Lower leg skin (tissue), 4 donors: ENCODE measurements at regions not wholly inside any gene's neighbourhood (a gene's known extent, or its start where the extent isn't known, plus 50 kb on each side); places are given as distances from the start of the nearest gene placed in this dataset.

ENCODE experiments used
- DNase-seq, 2 donors: peaks; one replicate each; pipeline ENCODE4 v3.0.0-alpha.2; 2019; ENCODE audit warnings: low spot score in 2 of 2
- H3K4me3 ChIP-seq: fragments of 200-600 bp; sonication (generic); 2 replicates; pipeline ENCODE4 v1.5.1; 2017; ENCODE audit warnings: mild to moderate bottlenecking, low read depth; ENCODE audit not compliant: poor library complexity, severe bottlenecking
- POLR2A ChIP-seq, 2 donors: fragments of 450-650 bp; IDR thresholded peaks; one replicate each; pipeline ENCODE4 v1.6.1; 2016 to 2017; ENCODE audit warnings: antibody characterized with exemption in 2 of 2, mild to moderate bottlenecking in 1 of 2, moderate library complexity in 1 of 2
- WGBS, 2 donors: methylation state at CpG; one replicate each; pipeline ENCODE4 v1.1.5; 2018; 5-methylcytosine and 5-hydroxymethylcytosine counted together
- intact Hi-C: fragments of 100-400 bp; cut with DNase I; formaldehyde crosslinking; loops from one replicate; pipeline ENCODE4 v1.15.0; 2023; ENCODE audit warnings: low total_unique reads
- TF ChIP-seq, protein P1 (sequence below), 3 donors: fragments of 450-650 bp; IDR thresholded peaks; one replicate each; pipeline ENCODE4 v1.5.1; 2016; ENCODE audit warnings: antibody characterized with exemption in 3 of 3, mild to moderate bottlenecking in 3 of 3, moderate library complexity in 2 of 3

DNA sequence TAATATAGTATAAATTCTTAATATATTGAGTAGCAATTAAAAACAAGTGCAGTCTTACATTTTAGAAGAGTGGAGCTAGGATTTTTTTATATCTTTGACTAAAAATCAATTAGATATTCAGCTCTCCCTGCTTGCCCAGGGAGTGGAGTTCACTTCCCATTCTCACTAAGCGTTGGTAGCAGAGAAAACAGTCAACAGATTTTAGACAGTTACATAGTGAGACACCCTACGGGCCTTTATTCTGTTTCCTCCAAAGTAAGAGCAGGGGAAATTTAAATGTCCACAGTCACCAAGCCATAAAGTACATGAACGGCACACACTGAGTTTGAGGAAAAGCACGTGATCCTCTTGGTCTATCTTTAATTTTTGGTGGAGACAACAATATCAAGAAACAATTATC, 131.6 kb upstream of the PLEKHG7 start:
- 87 to 88% methylated on average over 4 of the region's 4 CpGs for WGBS, 2 donors
- no peak for DNase-seq
- TF ChIP-seq, protein P1, sequence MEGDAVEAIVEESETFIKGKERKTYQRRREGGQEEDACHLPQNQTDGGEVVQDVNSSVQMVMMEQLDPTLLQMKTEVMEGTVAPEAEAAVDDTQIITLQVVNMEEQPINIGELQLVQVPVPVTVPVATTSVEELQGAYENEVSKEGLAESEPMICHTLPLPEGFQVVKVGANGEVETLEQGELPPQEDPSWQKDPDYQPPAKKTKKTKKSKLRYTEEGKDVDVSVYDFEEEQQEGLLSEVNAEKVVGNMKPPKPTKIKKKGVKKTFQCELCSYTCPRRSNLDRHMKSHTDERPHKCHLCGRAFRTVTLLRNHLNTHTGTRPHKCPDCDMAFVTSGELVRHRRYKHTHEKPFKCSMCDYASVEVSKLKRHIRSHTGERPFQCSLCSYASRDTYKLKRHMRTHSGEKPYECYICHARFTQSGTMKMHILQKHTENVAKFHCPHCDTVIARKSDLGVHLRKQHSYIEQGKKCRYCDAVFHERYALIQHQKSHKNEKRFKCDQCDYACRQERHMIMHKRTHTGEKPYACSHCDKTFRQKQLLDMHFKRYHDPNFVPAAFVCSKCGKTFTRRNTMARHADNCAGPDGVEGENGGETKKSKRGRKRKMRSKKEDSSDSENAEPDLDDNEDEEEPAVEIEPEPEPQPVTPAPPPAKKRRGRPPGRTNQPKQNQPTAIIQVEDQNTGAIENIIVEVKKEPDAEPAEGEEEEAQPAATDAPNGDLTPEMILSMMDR (IDR thresholded peaks at IDR 0.05), result no peak
- TF ChIP-seq POLR2A (IDR thresholded peaks at IDR 0.05), result no peak
- intact Hi-C loops, result loop anchor here (10.0 kb wide), 2 partner anchors 426 to 1186 kb away; partner anchors contain the start of gene BTG1
- H3K4me3 ChIP-seq, result no peak overlapping the region

DNA sequence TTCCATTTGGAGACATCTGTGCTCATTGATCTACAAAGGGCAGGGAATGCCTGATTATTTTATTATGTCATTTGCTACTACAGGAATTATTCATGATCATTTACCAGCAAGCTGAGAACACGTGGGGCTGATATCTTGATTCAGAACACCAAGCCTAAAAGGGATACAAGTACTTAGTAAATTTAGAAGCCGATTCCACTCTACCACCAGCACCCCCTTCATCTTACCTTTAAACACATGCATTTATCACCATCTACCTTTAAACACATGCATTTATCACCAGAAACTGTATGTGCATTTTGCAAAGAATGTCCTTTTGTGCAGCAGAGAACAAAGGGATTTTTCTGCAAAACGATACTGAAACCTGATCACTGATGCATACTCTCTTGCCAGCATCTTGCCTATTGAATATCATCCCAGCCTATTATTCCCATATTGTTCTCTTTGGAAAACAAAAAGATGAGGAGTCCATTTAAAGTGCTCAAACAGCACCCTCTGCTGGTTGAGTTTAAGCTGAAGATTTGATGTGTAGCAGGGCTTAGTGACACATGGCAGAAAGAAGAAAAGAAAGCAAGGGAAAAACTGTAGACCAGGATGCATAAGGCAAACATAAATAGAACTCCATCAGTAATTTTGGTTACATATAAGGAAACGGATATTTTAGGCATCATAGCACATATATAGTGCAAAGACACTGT, 132.6 kb upstream of the PLEKHG7 start:
- DNase-seq, result peak in 1 of 2 donors; percentile 86
- TF ChIP-seq, protein P1 (IDR thresholded peaks at IDR 0.05), result peak in 1 of 3 donors; percentile 53
- TF ChIP-seq POLR2A (IDR thresholded peaks at IDR 0.05), result no peak
- 5 to 9% methylated on average over 4 of the region's 4 CpGs for WGBS, 2 donors
- intact Hi-C loops, result loop anchor here (10.0 kb wide), 2 partner anchors 425 to 1185 kb away; partner anchors contain the start of gene BTG1
- H3K4me3 ChIP-seq, result no peak overlapping the region

DNA sequence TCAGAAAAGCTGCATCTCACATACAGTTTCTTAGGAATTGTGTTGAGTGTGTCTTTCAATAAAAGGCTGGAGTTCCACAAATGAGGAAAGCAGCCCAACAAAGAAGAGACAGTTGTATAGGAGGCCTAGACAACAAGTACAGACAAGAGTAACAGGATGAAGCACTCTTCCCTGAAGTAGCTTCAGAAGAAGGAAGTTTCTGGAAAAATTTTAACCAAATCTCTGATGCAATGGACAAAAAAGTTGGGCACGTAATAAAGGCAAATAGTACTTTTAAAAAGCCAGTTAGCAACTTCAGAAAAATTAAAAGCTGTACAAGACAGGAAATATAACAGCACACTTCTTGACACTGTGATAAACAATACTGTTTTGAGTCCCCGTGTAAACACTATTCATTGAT, 134.1 kb upstream of the PLEKHG7 start:
- 65% methylated on average over 2 of the region's 2 CpGs for WGBS, 2 donors
- no peak overlapping the region for H3K4me3 ChIP-seq
- TF ChIP-seq POLR2A (IDR thresholded peaks at IDR 0.05), result no peak
- TF ChIP-seq, protein P1 (IDR thresholded peaks at IDR 0.05), result no peak
- intact Hi-C loops, result no loop called here
- no peak for DNase-seq

DNA sequence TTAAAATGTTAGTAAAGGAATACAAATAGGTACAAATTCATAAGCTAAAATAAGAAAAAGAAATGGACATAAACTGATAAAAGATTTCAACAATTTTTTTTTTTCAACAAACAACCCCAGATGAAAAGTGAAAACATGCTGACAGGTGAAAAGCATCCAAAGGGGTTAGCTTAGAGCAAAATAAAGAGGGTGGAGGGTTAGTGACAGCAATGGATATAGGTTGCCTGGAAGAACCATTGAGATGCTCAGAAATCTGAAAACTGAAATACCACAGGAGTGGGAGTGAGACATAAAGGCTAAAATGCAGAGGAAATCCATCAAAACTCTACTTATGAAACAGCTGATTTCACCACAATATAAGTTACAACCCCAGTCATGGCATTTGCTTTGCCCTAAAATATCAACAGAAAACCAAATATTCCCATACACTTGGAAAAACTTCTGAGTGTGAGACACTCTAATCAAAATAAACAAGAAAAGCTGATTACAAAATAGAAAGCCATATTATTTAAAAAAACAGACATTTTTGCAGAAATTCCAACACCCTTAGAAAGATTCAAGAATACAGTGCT, 136.3 kb upstream of the PLEKHG7 start:
- no peak overlapping the region for H3K4me3 ChIP-seq
- no peak for TF ChIP-seq POLR2A (IDR thresholded peaks at IDR 0.05)
- TF ChIP-seq, protein P1 (IDR thresholded peaks at IDR 0.05), result no peak
- intact Hi-C loops, result no loop called here
- DNase-seq, result no peak

DNA sequence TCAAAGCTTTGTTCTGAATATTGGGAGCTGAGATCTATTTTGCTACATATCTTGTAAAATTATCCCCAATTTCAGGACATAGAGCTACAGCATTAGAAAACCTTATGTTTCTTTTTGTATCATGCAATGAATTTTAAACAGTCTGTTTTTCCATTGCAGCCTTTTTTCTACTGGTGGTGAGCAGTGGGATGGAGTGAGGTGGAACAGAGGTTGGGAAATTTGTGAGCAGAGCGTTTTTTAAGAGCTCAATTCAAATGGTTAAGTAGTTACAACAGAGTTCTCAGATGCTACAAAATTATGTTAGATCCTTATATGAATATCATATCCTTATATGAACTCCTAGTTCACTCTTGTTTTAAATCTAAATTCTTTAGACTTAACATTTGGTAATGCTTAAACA, 139.0 kb upstream of the PLEKHG7 start:
- no peak for DNase-seq
- intact Hi-C loops, result no loop called here
- 0 to 35% methylated on average over 1 of the region's 1 CpG for WGBS, 2 donors
- no peak for TF ChIP-seq POLR2A (IDR thresholded peaks at IDR 0.05)
- TF ChIP-seq, protein P1 (IDR thresholded peaks at IDR 0.05), result no peak
- no peak overlapping the region for H3K4me3 ChIP-seq
